GM18951 (cell line): ENCODE measurements at regions not wholly inside any gene's neighbourhood (a gene's known extent, or its start where the extent isn't known, plus 50 kb on each side); places are given as distances from the start of the nearest gene placed in this dataset.
"Not testable (repeated sequence)": the region's sequence is repeated elsewhere in the genome, so short reads cannot be mapped to it uniquely, and the experiment has no call there.

ENCODE experiments used
- POLR2A ChIP-seq: IDR thresholded peaks from 4 replicates; pipeline ENCODE4 v1.6.1; 2011; ENCODE audit warnings: mild to moderate bottlenecking; ENCODE audit not compliant: insufficient read length, insufficient read depth; ENCODE audit errors: extremely low read depth
- in situ Hi-C: fragments of 300-500 bp; cut with MboI; formaldehyde crosslinking; loops from one replicate; pipeline ENCODE4 v1.12.0; 2022; ENCODE audit warnings: low sequenced_read_pairs, mixed read lengths, inconsistent platforms; ENCODE audit not compliant: unreplicated experiment

DNA sequence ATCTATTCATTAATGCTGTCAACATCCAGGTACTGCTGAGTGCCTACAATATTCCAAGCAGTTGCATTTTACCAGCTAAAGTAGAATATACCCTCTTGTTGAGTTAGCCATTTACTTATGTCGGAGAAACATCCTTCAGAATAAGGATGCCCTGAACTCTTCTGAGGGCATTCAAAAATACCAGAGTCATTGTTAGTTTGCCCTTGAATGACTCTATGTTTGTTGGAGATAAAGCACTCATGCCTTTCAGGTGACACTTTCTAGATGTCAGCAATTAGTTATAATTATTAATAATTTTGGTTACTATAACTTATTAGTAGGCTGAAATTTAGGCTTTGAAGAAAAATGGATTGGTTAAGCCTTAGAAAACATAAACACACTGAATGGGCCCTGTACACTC, 286.2 kb upstream of the STXBP5 start:
- TF ChIP-seq POLR2A = no peak
- in situ Hi-C loops = no loop called here

- in situ Hi-C loops = no loop called here
These were observed 285.2 kb upstream of the STXBP5 start for GRCh38 chr6:146919017-146919416.

GRCh38 chr6:146923205-146923833, 280.9 kb upstream of the STXBP5 start:
- TF ChIP-seq POLR2A = no peak
- in situ Hi-C loops = no loop called here

More at GRCh38 chr6:146919017-146919416, 285.2 kb upstream of the STXBP5 start:
- no peak for TF ChIP-seq POLR2A

- in situ Hi-C loops = no loop called here
- TF ChIP-seq POLR2A = no peak
These were observed 278.4 kb upstream of the STXBP5 start for GRCh38 chr6:146925846-146926245.

DNA sequence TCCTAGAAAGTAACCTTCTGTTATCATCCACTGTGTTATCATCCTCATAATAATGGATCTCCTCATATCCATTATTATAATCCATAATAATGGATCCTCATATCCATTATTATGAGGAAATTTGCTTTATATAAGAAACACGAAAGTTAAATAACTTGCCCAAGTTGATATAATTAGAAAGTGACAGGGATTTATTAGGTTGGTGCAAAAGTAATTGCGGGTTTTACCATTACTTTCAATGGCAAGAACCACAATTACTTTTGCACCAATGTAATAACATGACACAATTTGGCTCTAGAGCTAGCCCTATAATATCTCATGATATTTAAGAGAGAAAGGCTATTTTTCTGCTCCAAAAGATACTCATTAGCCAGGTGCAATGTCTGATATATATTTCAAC, 275.7 kb upstream of the STXBP5 start:
- TF ChIP-seq POLR2A = no peak
- in situ Hi-C loops = no loop called here

DNA sequence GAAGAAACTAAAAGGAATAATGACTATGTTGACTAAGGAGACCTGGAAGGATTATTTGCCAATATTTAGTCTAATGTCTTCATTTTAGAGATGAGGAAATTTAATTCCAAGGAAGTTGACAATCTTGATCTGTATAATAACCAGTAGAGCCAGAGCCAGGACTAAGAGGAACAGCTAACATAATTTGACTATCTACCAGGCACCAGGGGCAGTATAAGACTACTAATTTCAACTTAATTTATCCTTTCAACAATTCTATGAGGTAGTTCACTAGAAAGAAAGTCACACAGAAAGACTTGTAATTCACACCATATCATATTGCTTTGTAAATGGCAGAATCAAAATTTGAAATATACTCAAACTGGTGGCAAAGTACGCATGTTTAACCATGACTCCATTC, 273.0 kb upstream of the STXBP5 start:
- in situ Hi-C loops = no loop called here
- no peak for TF ChIP-seq POLR2A

DNA sequence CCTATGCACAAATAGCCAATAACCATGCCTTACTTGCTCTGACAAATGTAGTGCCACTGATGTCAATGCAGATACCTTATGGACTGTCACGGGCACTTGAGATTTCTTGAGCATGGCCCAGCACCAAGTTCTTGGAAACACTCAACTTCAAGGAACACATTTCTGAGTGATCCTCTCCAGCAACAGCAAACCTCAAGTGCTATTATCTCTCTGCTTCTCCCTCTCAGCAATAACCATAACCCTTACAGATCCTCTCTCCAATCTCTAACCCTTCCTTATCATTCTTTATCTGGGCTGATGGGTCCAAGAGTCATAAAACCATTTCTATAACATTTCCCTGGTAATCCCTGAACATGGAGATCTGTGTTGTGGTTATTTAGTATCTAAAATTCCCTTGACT, 266.9 kb upstream of the STXBP5 start:
- in situ Hi-C loops = no loop called here

GRCh38 chr6:146938266-146938665, 266.0 kb upstream of the STXBP5 start:
- no peak for TF ChIP-seq POLR2A
- in situ Hi-C loops = no loop called here

More for the DNA sequence above, 266.9 kb upstream of the STXBP5 start:
- TF ChIP-seq POLR2A = no peak

- in situ Hi-C loops = not testable (repeated sequence)
These were observed 264.8 kb upstream of the STXBP5 start for GRCh38 chr6:146939456-146939855.

GRCh38 chr6:146943664-146944063, 260.6 kb upstream of the STXBP5 start:
- TF ChIP-seq POLR2A = no peak
- in situ Hi-C loops = no loop called here

DNA sequence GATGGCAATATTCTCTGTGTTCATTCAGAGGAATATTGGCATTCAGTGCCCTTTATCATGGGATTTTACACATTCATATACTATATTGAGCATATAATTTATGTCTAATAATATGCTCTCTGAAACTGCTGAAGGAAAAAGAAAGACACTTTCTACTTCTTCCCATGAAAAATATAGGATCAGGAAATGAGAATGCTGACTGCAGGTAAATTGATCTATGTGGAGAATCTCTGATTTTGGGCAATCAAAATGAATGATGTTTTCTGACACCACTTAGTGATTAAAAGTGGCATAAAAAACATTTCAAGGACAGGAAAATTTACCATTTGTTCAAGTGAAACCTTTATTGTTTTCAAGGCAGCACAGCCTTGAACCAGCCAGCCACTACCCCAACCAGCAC, 260.1 kb upstream of the STXBP5 start:
- TF ChIP-seq POLR2A = no peak
- in situ Hi-C loops = no loop called here

DNA sequence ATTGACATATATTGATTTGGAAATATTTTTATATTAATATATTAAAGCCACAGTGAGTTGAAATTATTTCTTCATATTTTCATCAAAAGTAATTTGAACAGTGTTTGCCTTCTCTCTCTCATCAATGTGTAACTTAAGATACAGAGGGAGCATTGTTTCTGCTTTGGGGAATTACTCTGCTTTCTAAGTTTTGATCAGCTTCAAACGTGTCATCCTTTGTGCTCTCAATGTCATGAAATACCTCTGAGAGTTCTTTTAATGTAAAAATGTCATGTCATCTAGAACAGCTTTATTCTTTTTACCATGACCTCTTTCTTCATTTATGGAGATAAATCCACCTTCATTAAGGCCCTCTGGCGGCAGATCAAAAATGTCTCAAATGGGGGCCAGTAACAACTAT, 259.4 kb upstream of the STXBP5 start:
- no peak for TF ChIP-seq POLR2A
- in situ Hi-C loops = no loop called here

GRCh38 chr6:146946559-146946958, 257.7 kb upstream of the STXBP5 start:
- in situ Hi-C loops = no loop called here

GRCh38 chr6:146948790-146949342, 255.4 kb upstream of the STXBP5 start:
- TF ChIP-seq POLR2A = no peak
- in situ Hi-C loops = no loop called here

More at GRCh38 chr6:146946559-146946958, 257.7 kb upstream of the STXBP5 start:
- no peak for TF ChIP-seq POLR2A
